Urinary bladder (tissue), 3 donors: ENCODE measurements at regions not wholly inside any gene's neighbourhood (a gene's known extent, or its start where the extent isn't known, plus 50 kb on each side); places are given as distances from the start of the nearest gene placed in this dataset.

ENCODE experiments used
- DNase-seq: peaks from one replicate; pipeline ENCODE4 v3.0.0-alpha.2; 2015; ENCODE audit errors: extremely low spot score
- H3K27ac ChIP-seq: one replicate; pipeline ENCODE4 v1.5.1; 2013; ENCODE audit warnings: low read depth, mild to moderate bottlenecking, moderate library complexity
- H3K36me3 ChIP-seq: one replicate; pipeline ENCODE4 v1.6.1; 2013; ENCODE audit warnings: mild to moderate bottlenecking, moderate library complexity; ENCODE audit not compliant: insufficient read depth
- H3K4me1 ChIP-seq: one replicate; pipeline ENCODE4 v1.6.1; 2013; ENCODE audit warnings: mild to moderate bottlenecking, moderate library complexity; ENCODE audit not compliant: insufficient read depth
- H3K4me3 ChIP-seq: one replicate; pipeline ENCODE4 v1.5.1; 2013; ENCODE audit warnings: low read depth, low read length
- WGBS: extraction: QIAGEN DNeasy Blood & Tissue Kit; methylation state at CpG from one replicate; pipeline ENCODE4 v1.1.7; 2013; 5-methylcytosine and 5-hydroxymethylcytosine counted together
- donor health status: healthy with polysubstance abuse.
- donor health status: healthy.

DNA sequence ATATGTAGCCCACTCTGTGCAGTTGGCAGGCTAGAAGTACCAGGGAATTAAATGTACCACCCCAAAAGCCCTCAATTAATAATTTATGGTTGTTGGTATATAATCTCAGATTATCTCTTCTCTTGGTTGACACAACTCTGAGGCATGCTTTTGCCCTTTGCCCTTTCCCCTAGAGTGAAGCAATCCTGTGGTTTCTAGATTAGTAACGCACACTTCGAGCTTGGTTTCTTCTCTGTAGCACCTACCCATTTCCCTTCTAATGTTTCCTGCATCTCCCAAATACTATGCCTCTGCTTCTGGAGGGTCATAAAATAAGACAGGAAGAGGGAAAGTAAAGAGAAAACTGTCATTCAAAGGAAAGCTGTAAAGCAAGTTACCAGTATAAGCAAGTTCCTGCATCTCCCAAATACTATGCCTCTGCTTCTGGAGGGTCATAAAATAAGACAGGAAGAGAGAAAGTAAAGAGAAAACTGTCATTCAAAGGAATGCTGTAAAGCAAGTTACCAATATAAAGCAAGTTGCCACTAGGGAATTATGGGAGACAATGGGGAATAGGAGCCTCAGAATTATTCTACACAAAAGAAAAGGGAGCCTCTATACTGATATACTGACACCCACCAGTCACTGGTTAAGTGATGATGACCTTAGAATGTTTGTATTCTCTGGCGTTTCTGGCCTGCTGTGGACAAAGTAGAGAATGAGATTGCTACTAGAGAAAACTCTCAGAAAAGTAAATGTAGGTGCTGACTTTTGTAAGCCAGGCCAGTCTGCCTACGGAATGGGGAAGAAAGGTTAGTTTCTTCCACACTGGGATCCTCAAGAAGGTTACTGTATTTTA, 862.6 kb upstream of the MAN1A1 start:
- 56% methylated on average over 4 of the region's 4 CpGs for WGBS
- no peaks in the 10 kb centered on the region for H3K36me3 ChIP-seq
- no peaks in the 10 kb centered on the region for H3K4me1 ChIP-seq
- no peak overlapping the region for H3K27ac ChIP-seq
- H3K4me3 ChIP-seq: no peak overlapping the region
- DNase-seq: no peak

GRCh38 chr6:120202878-120203277, 853.3 kb upstream of the MAN1A1 start:
- no peaks in the 10 kb centered on the region for H3K36me3 ChIP-seq
- H3K4me1 ChIP-seq: no peaks in the 10 kb centered on the region
- no peak overlapping the region for H3K27ac ChIP-seq
- 89% methylated on average over 1 of the region's 1 CpG for WGBS
- H3K4me3 ChIP-seq: no peak overlapping the region
- DNase-seq: no peak

DNA sequence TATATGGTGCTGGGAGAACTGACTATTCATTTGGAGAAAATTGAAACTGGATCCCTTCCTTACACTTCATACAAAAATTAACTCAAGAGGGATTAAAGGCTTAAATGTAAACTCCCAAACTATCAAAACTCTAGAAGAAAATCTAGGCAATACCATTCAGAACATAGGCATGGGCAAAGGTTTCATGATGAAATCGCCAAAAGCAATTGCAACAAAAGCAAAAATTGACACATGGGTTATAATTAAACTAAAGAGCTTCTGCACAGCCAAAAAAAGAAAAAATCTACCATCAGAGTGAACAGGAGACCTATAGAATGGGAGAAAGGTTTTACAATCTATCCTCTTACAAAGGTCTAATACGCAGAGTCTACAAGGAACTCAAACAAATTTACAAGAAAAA, 851.3 kb upstream of the MAN1A1 start:
- DNase-seq: no peak
- H3K27ac ChIP-seq: no peak overlapping the region
- H3K36me3 ChIP-seq: no peaks in the 10 kb centered on the region
- H3K4me1 ChIP-seq: no peaks in the 10 kb centered on the region
- WGBS: 93% methylated on average over 2 of the region's 2 CpGs
- no peak overlapping the region for H3K4me3 ChIP-seq

GRCh38 chr6:120198033-120198432, 848.5 kb upstream of the MAN1A1 start:
- H3K27ac ChIP-seq: no peak overlapping the region
- H3K4me3 ChIP-seq: no peak overlapping the region
- DNase-seq: no peak
- no peaks in the 10 kb centered on the region for H3K4me1 ChIP-seq
- H3K36me3 ChIP-seq: no peaks in the 10 kb centered on the region

GRCh38 chr6:120186080-120186479, 836.5 kb upstream of the MAN1A1 start:
- Histone ChIP-seq H3K4me1 (no peaks in the 10 kb centered on the region), H3K27ac (no peak overlapping the region), H3K4me3 (no peak overlapping the region), H3K36me3 (no peaks in the 10 kb centered on the region)
- DNase-seq: no peak

DNA sequence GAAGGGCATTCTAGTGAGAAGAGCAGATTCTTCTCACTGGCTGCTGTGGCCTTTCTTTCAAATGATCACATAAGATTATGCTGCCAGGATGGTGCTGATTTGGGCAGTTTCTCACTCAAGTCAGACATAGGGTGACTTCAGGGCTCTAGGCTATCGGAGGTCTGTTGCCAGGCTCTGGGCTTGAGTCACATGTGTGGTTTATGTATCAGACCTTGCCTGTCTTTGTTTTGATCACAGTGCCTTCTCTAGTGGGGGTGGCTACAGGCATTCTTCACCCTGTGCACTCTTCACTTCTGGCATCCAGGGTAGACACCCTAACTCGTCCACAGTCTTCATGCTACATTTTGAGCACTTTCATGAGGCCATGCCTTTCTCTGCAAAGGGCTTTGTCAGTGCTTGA, 823.7 kb upstream of the MAN1A1 start:
- WGBS: 88% methylated on average over 2 of the region's 2 CpGs
- Histone ChIP-seq H3K4me1 (no peaks in the 10 kb centered on the region), H3K4me3 (no peak overlapping the region), H3K27ac (no peak overlapping the region), H3K36me3 (no peaks in the 10 kb centered on the region)
- DNase-seq: no peak

- no peaks in the 10 kb centered on the region for H3K4me1 ChIP-seq
- H3K4me3 ChIP-seq: no peak overlapping the region
- H3K36me3 ChIP-seq: no peaks in the 10 kb centered on the region
- no peak overlapping the region for H3K27ac ChIP-seq
- DNase-seq: no peak
- WGBS: 61% methylated on average over 4 of the region's 4 CpGs
Observed at GRCh38 chr6:120164531-120164930, 815.0 kb upstream of the MAN1A1 start.

DNA sequence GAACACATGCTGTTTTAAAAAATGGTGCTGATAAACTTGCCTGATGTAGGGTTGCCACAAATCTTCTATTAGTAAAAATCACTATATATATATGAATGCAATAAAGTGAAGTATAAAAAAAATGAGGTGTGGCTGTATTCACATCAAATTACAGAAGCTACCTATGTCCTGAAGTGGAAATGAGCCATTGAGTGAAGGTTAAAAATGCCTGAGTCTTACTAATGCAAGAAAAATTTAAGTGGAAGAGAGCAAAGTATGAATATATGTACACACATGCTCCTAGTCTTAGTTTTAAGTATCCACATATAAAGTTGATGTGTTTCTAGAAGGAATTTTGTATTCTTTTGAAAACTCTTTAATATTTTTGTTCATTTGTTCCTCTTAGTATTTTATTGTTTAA, 808.3 kb upstream of the MAN1A1 start:
- no peak overlapping the region for H3K4me3 ChIP-seq
- DNase-seq: no peak
- no peak overlapping the region for H3K27ac ChIP-seq
- H3K36me3 ChIP-seq: no peaks in the 10 kb centered on the region
- H3K4me1 ChIP-seq: no peaks in the 10 kb centered on the region

DNA sequence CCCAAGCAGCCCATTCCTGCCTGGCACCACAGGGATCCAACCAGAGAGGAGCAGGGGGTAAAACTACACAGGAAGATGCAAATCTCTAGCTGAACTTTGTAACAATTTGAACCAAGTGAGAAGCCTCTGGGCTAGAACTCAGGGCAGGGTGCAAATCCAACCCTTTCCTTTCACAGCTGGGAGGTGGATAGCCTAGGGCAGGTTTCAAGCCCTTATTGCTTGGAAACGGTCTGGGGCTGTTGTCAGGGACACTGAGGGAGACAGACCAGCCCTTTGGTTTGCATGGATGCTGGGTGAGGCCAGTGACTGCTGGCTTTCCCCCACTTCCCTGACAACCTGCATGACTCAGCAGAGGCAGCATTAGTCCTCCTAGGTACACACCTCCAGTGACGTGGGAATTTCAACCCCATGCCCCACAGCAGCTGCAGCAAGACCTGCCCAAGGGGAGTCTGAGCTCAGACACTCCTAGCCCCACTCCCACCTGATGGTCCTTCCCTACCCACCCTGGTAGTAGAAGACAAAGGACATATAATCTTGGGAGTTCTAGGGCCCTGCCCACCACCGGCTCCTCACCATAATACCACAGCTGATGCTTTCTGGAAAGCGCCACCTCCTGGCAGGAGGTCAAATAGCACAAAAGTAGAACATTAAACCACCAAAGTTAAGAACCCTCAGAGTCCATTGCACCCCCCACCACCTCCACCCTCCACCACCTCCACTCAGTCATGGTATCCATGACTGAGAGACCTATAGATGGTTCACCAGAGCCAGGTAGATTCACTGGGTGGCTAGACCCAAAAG, 797.7 kb upstream of the MAN1A1 start:
- Histone ChIP-seq H3K4me1 (no peaks in the 10 kb centered on the region), H3K36me3 (no peaks in the 10 kb centered on the region), H3K27ac (no peak overlapping the region), H3K4me3 (no peak overlapping the region)
- DNase-seq: no peak
- 83% methylated on average over 4 of the region's 4 CpGs for WGBS

GRCh38 chr6:120141601-120142000, 792.0 kb upstream of the MAN1A1 start:
- H3K4me1 ChIP-seq: no peaks in the 10 kb centered on the region
- WGBS: 78% methylated on average over 5 of the region's 5 CpGs
- H3K27ac ChIP-seq: no peak overlapping the region
- H3K4me3 ChIP-seq: no peak overlapping the region
- no peak for DNase-seq
- H3K36me3 ChIP-seq: no peaks in the 10 kb centered on the region

DNA sequence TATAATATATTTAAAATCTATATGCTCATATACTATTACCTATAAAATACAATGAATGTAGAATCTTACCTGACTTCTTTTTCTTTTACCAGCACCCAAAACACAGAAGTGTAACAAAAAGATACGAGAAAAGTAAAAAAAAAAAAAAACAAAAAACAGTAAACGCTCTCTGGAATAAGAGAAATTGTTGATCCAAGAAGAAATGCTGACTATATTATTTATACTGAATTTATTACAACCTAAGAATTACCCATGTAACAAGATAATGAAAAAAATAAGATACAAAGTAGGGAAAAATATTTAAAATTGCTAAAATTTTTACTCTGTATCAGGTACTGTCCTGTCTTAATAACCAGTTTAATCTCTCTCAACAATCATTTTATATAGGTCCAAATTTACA, 787.9 kb upstream of the MAN1A1 start:
- 86% methylated on average over 2 of the region's 2 CpGs for WGBS

DNA sequence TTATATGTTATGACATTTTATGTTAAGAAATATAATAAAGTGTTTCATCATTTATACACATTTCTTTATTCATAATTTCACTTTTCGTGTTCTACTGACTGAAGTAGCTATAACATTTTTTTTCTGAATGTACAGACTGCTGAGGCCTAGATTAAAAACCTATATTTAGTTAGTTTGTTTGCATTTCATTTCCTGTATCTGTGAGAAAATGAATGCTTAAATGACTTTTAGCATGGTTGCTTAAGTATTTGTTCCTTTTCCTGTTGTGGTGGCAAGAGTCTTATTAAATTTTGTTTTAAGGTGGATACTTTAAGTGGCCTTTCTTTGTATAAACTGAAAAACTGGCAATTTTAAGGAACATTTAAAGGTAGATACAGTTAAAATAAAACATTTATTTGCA, 779.7 kb upstream of the MAN1A1 start:
- Histone ChIP-seq H3K4me3 (no peak overlapping the region), H3K4me1 (no peaks in the 10 kb centered on the region), H3K27ac (no peak overlapping the region), H3K36me3 (no peaks in the 10 kb centered on the region)
- DNase-seq: no peak
- 71% methylated on average over 1 of the region's 1 CpG for WGBS

More for the DNA sequence above, 787.9 kb upstream of the MAN1A1 start:
- Histone ChIP-seq H3K4me1 (no peaks in the 10 kb centered on the region), H3K4me3 (no peak overlapping the region), H3K36me3 (no peaks in the 10 kb centered on the region), H3K27ac (no peak overlapping the region)
- DNase-seq: no peak

- 70% methylated on average over 2 of the region's 2 CpGs for WGBS
- Histone ChIP-seq H3K4me3 (no peak overlapping the region), H3K4me1 (no peaks in the 10 kb centered on the region), H3K27ac (no peak overlapping the region), H3K36me3 (no peaks in the 10 kb centered on the region)
- no peak for DNase-seq
Observed at GRCh38 chr6:120122401-120122800, 772.8 kb upstream of the MAN1A1 start.

DNA sequence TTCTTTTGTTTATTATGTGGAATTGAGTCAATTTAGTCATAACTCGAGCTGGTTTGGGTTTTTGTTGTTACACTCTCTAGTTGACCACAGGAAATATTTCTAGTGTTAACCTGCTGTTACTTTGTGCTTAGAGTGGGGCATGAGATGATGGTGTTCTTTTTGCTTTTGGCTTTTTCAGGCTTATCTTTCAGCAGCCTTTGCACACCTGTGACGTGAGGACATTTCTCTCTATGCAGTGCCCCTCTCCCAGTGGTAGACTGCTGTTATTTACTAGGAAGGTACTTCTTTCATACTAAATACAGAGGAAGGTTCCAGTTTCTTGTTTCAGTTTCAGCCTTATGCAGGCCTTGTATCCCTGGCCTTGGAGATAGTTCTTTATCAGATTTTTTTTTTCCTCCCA, 766.8 kb upstream of the MAN1A1 start:
- no peak overlapping the region for H3K4me3 ChIP-seq
- H3K36me3 ChIP-seq: no peaks in the 10 kb centered on the region
- H3K27ac ChIP-seq: no peak overlapping the region
- H3K4me1 ChIP-seq: no peaks in the 10 kb centered on the region
- 78% methylated on average over 2 of the region's 2 CpGs for whole genome bisulfite sequencing
- DNase-seq: no peak
